ENCODE measurements at regions not wholly inside any gene's neighbourhood (a gene's known extent, or its start where the extent isn't known, plus 50 kb on each side); places are given as distances from the start of the nearest gene placed in this dataset.

DNA sequence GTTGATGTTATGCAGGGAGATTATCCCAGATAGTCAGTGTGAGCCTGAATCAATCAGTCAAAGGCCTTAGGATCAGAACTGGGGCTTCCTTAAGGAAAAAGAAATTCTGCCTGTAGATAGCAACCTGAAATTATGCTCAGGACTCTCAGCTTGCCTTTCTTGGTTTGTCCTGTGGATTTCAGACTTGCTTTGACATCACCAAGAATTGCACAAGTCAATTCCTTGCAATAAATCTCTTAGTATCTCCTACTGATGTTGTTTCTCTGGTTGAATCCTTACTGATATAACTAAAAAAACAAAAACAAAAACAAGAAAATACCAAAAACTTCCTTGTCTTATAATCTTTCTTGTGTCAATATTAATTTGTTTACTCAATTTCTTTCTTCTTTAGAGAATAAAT is 258.9 kb upstream of the TCF21 start:
- TF ChIP-seq EZH2phosphoT487 (IDR thresholded peaks at IDR 0.05) (no peak), EZH2 (IDR thresholded peaks at IDR 0.05) (no peak)

Data from neural progenitor cell (in vitro differentiated cells).